Osteoblast (primary cell): ENCODE measurements at regions not wholly inside any gene's neighbourhood (a gene's known extent, or its start where the extent isn't known, plus 50 kb on each side); places are given as distances from the start of the nearest gene placed in this dataset.

ENCODE experiments used
- DNase-seq: peaks from one replicate; pipeline ENCODE4 v3.0.0; 2011; ENCODE audit warnings: low spot score, mixed read lengths; ENCODE audit not compliant: insufficient read length; ENCODE audit errors: missing footprints
- H2AFZ ChIP-seq: 2 replicates; pipeline ENCODE4 v1.6.0; 2011; ENCODE audit warnings: mild to moderate bottlenecking, low read length
- H3K27ac ChIP-seq: 2 replicates; pipeline ENCODE4 v1.5.1; 2011; ENCODE audit warnings: mild to moderate bottlenecking, low read depth, low read length, moderate library complexity
- H3K27me3 ChIP-seq: 2 replicates; pipeline ENCODE4 v1.6.0; 2012; ENCODE audit warnings: mild to moderate bottlenecking, control low read depth, inconsistent platforms, low read length, moderate library complexity; ENCODE audit not compliant: insufficient read depth
- H3K36me3 ChIP-seq: 2 replicates; pipeline ENCODE4 v1.5.1; 2011; ENCODE audit warnings: mild to moderate bottlenecking, low read length, control low read depth, moderate library complexity; ENCODE audit not compliant: insufficient read depth
- H3K4me1 ChIP-seq: 2 replicates; pipeline ENCODE4 v1.5.1; 2011; ENCODE audit warnings: mild to moderate bottlenecking, low read length, control low read depth, moderate library complexity; ENCODE audit not compliant: insufficient read depth
- H3K4me2 ChIP-seq: 2 replicates; pipeline ENCODE4 v1.6.0; 2011; ENCODE audit warnings: mild to moderate bottlenecking, low read length; ENCODE audit not compliant: insufficient read depth
- H3K4me3 ChIP-seq: fragments of 200-600 bp; sonication (generic); 3 replicates; pipeline ENCODE4 v1.5.1; 2012; ENCODE audit warnings: mild to moderate bottlenecking, low read length, inconsistent platforms; ENCODE audit not compliant: insufficient read depth
- H3K79me2 ChIP-seq: 2 replicates; pipeline ENCODE4 v1.6.0; 2012; ENCODE audit warnings: mild to moderate bottlenecking, low read length, control low read depth, inconsistent platforms; ENCODE audit not compliant: insufficient read depth
- H3K9me3 ChIP-seq: 2 replicates; pipeline ENCODE4 v1.5.1; 2011; ENCODE audit warnings: low read depth, low read length, control low read depth
- H4K20me1 ChIP-seq: 2 replicates; pipeline ENCODE4 v1.6.0; 2012; ENCODE audit warnings: mild to moderate bottlenecking, low read length, control low read depth; ENCODE audit not compliant: insufficient read depth
- TF ChIP-seq, protein P1 (sequence below): IDR thresholded peaks from 2 replicates; pipeline ENCODE4 v1.5.1; 2011; ENCODE audit warnings: mild to moderate bottlenecking, low read depth, low read length, moderate library complexity; ENCODE audit errors: extremely low read depth

DNA sequence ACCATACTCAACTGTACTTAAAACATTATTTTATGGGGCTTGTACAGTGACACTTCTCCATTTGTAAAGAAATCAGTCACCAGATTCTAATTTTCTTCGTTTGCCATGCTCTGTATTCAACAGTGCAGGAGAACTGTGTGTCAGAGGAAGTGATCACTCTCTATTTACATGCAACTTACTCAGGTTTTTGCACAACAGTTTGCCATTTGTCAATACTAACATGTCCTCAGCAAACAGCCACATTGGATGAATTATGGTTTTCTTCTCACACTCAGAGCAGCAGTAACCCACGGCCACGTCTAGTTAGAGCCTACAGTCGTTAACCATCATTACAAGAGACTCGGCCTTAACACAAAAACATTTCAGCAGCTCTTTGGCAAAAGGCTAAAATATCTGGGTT, 69.2 kb upstream of the SP4 start:
- TF ChIP-seq, protein P1, sequence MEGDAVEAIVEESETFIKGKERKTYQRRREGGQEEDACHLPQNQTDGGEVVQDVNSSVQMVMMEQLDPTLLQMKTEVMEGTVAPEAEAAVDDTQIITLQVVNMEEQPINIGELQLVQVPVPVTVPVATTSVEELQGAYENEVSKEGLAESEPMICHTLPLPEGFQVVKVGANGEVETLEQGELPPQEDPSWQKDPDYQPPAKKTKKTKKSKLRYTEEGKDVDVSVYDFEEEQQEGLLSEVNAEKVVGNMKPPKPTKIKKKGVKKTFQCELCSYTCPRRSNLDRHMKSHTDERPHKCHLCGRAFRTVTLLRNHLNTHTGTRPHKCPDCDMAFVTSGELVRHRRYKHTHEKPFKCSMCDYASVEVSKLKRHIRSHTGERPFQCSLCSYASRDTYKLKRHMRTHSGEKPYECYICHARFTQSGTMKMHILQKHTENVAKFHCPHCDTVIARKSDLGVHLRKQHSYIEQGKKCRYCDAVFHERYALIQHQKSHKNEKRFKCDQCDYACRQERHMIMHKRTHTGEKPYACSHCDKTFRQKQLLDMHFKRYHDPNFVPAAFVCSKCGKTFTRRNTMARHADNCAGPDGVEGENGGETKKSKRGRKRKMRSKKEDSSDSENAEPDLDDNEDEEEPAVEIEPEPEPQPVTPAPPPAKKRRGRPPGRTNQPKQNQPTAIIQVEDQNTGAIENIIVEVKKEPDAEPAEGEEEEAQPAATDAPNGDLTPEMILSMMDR = no peak
- Histone ChIP-seq H3K27me3 (no peaks in the 10 kb centered on the region), H3K9me3 (no peaks in the 10 kb centered on the region), H3K79me2 (no peaks in the 10 kb centered on the region), H2AFZ (no peak overlapping the region), H3K27ac (no peak overlapping the region), H3K4me3 (no peak overlapping the region), H3K4me2 (no peak overlapping the region), H3K36me3 (no peaks in the 10 kb centered on the region), H3K4me1 (no peaks in the 10 kb centered on the region), H4K20me1 (no peaks in the 10 kb centered on the region)
- no peak for DNase-seq

DNA sequence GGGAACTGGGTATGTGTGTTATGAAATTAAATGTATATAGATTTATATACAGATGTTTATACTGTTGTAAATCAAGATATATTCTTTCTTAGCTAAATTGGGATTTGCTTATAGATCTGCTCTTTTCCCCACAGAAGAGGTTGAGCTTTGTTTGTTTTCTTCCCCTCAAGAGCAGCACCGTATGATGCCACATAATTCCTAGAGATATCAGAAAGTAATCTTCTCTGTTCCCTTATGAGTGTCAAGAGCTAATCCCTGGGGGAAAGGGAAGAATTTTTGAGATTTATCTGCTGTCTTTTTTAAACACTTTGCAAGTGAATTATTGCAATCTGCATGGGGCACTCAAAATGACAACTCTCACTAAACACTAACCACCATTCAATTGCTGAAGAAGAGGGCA, 68.7 kb upstream of the SP4 start:
- no peaks in the 10 kb centered on the region for H4K20me1 ChIP-seq
- DNase-seq = no peak
- H3K4me3 ChIP-seq = no peak overlapping the region
- H3K27me3 ChIP-seq = no peaks in the 10 kb centered on the region
- no peak overlapping the region for H3K27ac ChIP-seq
- no peak overlapping the region for H3K4me2 ChIP-seq
- H2AFZ ChIP-seq = no peak overlapping the region
- H3K4me1 ChIP-seq = no peaks in the 10 kb centered on the region
- no peaks in the 10 kb centered on the region for H3K9me3 ChIP-seq
- no peaks in the 10 kb centered on the region for H3K79me2 ChIP-seq
- no peaks in the 10 kb centered on the region for H3K36me3 ChIP-seq
- TF ChIP-seq, protein P1 = no peak

DNA sequence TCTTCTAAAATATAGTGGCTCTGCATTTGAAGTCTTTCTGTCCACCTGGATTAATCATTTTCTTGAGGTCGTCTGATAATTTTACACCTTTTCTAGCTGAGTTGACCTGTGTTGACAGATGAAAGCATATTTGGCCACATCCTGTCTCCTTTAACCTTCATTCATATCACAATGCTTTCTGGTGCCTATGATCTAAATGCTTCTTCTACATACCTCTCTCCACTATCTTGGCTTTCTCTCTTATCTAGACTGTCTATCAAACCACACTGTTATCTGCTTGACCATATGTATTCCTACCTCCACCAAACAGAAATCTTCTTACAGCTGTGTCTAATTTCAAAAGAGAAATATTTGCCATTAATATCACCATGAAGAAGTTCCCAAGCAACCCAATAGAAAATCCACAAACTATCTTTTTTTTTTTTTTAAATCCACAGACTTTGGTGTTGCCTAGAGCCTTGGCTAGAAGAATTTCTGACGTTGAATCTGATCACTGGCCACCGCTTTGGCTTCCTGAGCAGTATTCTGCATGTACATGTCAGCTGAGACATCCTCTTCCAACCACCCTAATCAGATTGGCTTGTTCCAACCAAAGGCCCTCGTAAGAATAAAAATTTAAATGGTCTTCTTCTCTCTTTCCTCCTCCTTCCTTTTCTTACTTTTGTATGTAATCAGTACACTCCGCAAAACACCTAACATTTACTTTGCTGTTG, 66.3 kb upstream of the SP4 start:
- H3K9me3 ChIP-seq = no peaks in the 10 kb centered on the region
- H3K36me3 ChIP-seq = no peaks in the 10 kb centered on the region
- H3K4me1 ChIP-seq = no peaks in the 10 kb centered on the region
- no peaks in the 10 kb centered on the region for H3K79me2 ChIP-seq
- H4K20me1 ChIP-seq = no peaks in the 10 kb centered on the region
- no peak overlapping the region for H3K4me2 ChIP-seq
- H2AFZ ChIP-seq = no peak overlapping the region
- H3K27me3 ChIP-seq = no peaks in the 10 kb centered on the region
- no peak for DNase-seq
- TF ChIP-seq, protein P1 = no peak
- no peak overlapping the region for H3K27ac ChIP-seq
- no peak overlapping the region for H3K4me3 ChIP-seq

DNA sequence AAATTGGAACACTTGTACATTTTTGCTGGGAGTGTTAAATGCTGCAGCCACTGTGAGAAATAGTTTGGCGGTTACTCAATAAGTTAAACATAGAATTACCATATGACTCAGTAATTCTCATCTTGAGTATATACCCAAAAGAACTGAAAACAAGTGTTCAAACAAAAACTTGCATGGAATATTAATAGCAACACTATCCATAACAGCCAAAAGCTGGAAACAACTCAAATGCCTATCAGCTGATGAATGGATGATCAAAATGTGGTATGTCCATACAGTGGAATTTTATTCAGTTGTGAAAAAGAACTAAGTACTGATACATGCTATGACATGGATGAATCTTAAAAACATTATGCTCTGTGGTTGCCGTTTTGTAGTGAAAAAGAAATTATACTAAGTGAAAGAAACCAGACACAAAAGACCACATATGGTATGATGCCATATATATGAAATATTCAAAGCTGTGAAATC, 63.0 kb upstream of the SP4 start:
- no peaks in the 10 kb centered on the region for H3K36me3 ChIP-seq
- no peak overlapping the region for H3K27ac ChIP-seq
- H2AFZ ChIP-seq = no peak overlapping the region
- no peaks in the 10 kb centered on the region for H4K20me1 ChIP-seq
- no peak overlapping the region for H3K4me3 ChIP-seq
- no peaks in the 10 kb centered on the region for H3K9me3 ChIP-seq
- no peak overlapping the region for H3K4me2 ChIP-seq
- TF ChIP-seq, protein P1 = no peak
- no peak for DNase-seq
- H3K4me1 ChIP-seq = no peaks in the 10 kb centered on the region
- H3K27me3 ChIP-seq = no peaks in the 10 kb centered on the region
- H3K79me2 ChIP-seq = no peaks in the 10 kb centered on the region
